NT2/D1 (cell line): ENCODE measurements at regions not wholly inside any gene's neighbourhood (a gene's known extent, or its start where the extent isn't known, plus 50 kb on each side); places are given as distances from the start of the nearest gene placed in this dataset.

Experiments
- DNase-seq: peaks from one replicate; pipeline ENCODE4 v3.0.0-alpha.2; 2011; ENCODE audit warnings: low read depth, low spot score
- H3K27me3 ChIP-seq: 2 replicates; pipeline ENCODE4 v1.6.0; 2011; ENCODE audit warnings: mild to moderate bottlenecking; ENCODE audit not compliant: insufficient read length, insufficient read depth
- H3K36me3 ChIP-seq: 2 replicates; pipeline ENCODE4 v1.6.1; 2011; ENCODE audit warnings: mild to moderate bottlenecking, low read length, mixed read lengths; ENCODE audit not compliant: insufficient read depth, insufficient read length
- H3K4me1 ChIP-seq: 2 replicates; pipeline ENCODE4 v1.5.1; 2011; ENCODE audit not compliant: insufficient read depth, insufficient read length
- H3K4me3 ChIP-seq: 2 replicates; pipeline ENCODE4 v1.5.1; 2011; ENCODE audit warnings: low read depth; ENCODE audit not compliant: insufficient read length
- H3K9ac ChIP-seq: 2 replicates; pipeline ENCODE4 v1.6.0; 2011; ENCODE audit warnings: low read depth; ENCODE audit not compliant: insufficient read length
- H3K9me3 ChIP-seq: 2 replicates; pipeline ENCODE4 v1.5.1; 2011; ENCODE audit warnings: mild to moderate bottlenecking, low read length; ENCODE audit not compliant: insufficient read depth
- SUZ12 ChIP-seq: IDR thresholded peaks from 2 replicates; pipeline ENCODE4 v1.6.1; 2011; ENCODE audit not compliant: insufficient read length, insufficient read depth; ENCODE audit errors: extremely low read depth
- YY1 ChIP-seq: IDR thresholded peaks from 2 replicates; pipeline ENCODE4 v1.6.1; 2011; ENCODE audit not compliant: insufficient read length, insufficient read depth
- ZNF274 ChIP-seq: IDR thresholded peaks from 2 replicates; pipeline ENCODE4 v1.6.1; 2011; ENCODE audit warnings: mild to moderate bottlenecking, low read depth, low read length

DNA sequence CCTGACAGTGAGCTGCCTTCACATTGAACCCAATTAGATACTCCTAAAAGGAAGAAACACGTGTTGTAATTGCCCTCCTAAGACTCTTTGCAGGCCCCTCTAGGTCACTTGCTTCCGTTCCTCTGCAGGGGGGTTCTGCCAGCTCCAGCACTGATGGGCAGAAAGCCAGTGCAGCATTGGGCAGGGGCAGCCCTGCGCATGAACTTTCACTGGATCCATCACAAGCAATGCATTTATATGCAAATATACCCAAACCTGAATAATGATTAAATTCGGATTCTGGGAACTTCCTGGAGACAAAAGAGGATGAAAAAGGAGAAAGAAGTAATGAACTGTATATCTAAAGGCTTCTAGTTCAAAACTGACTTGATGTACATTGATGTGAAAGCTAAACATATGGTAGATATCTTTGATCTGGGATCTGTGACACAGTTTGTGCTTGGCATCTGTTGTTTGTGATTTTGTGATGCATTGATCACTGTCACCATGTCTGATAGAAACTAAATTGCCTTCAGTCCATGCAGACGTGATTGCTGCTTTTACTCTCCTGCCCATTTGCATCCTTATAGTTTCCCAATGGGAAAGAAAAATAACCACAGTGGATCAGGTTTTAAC, 313.4 kb downstream of the DEPDC1B start:
- H3K27me3 ChIP-seq = no peaks in the 10 kb centered on the region
- H3K9ac ChIP-seq = no peak overlapping the region
- H3K4me3 ChIP-seq = no peak overlapping the region
- no peaks in the 10 kb centered on the region for H3K4me1 ChIP-seq
- DNase-seq = no peak
- TF ChIP-seq YY1 (no peak), ZNF274 (no peak), SUZ12 (no peak)
- no peaks in the 10 kb centered on the region for H3K9me3 ChIP-seq
- H3K36me3 ChIP-seq = no peaks in the 10 kb centered on the region

DNA sequence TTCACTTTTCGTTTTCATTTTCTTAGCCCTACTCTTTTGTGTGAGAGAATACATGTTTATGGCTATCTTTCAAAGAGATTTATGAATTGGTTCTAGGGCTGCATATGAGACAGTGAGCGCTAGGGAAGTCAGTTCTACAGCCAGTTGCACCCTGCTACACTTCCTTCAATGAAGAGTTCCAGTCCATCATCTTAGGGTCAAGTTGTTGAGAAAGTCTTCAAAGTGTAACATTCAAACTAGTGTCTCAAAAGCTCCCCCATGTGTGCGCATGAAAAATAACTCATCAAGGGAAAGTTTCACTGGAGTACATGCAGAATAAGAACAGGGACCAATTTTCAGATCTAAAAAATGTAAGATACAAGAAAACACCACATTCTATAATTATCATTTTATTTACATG, 317.2 kb downstream of the DEPDC1B start:
- DNase-seq = no peak
- Histone ChIP-seq H3K9ac (no peak overlapping the region), H3K9me3 (no peaks in the 10 kb centered on the region), H3K27me3 (no peaks in the 10 kb centered on the region), H3K4me1 (no peaks in the 10 kb centered on the region), H3K4me3 (no peak overlapping the region), H3K36me3 (no peaks in the 10 kb centered on the region)
- TF ChIP-seq YY1 (no peak), ZNF274 (no peak), SUZ12 (no peak)

DNA sequence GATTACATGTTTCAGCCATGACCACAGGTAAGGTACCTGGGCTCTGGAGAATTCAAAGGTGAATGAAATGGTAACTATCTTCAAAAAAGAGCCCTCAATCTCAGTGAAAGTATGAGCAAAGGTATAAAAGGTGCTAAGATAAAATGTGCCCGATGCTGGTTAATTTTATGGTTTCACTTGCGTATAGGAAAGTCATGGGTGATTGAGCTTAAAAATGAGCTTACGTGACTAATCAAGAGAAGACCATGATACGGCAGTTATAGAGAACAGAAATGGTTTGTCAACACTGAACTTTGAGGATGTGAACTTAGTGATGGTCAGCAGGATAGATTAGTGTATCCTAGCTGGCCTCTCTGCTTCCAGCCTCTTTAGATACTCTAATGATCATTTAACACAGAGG, 320.1 kb downstream of the DEPDC1B start:
- Histone ChIP-seq H3K4me1 (no peaks in the 10 kb centered on the region), H3K9me3 (no peaks in the 10 kb centered on the region), H3K4me3 (no peak overlapping the region), H3K27me3 (no peaks in the 10 kb centered on the region), H3K9ac (no peak overlapping the region), H3K36me3 (no peaks in the 10 kb centered on the region)
- TF ChIP-seq ZNF274 (no peak), YY1 (no peak), SUZ12 (no peak)
- DNase-seq = no peak

DNA sequence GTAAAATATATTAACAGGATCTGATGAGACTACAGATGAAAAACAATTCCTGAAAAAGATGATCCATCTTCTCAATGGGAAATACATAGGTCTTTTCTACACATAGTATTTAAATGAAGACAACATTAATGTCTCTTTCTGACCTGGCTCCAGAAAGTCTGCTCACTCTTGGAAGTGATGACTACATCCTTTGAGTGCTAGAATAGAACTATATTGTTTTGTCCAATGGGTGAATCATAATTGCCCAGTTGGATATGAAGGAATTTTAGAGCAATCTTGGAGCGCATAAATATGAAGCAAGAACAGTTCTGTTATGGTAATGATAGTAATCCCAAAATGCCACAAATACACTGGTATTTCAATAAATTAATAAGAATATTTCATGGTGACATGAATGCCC, 322.1 kb downstream of the DEPDC1B start:
- Histone ChIP-seq H3K27me3 (no peaks in the 10 kb centered on the region), H3K4me1 (no peaks in the 10 kb centered on the region), H3K36me3 (no peaks in the 10 kb centered on the region), H3K4me3 (no peak overlapping the region), H3K9me3 (no peaks in the 10 kb centered on the region), H3K9ac (no peak overlapping the region)
- TF ChIP-seq YY1 (no peak), SUZ12 (no peak), ZNF274 (no peak)
- DNase-seq = no peak

DNA sequence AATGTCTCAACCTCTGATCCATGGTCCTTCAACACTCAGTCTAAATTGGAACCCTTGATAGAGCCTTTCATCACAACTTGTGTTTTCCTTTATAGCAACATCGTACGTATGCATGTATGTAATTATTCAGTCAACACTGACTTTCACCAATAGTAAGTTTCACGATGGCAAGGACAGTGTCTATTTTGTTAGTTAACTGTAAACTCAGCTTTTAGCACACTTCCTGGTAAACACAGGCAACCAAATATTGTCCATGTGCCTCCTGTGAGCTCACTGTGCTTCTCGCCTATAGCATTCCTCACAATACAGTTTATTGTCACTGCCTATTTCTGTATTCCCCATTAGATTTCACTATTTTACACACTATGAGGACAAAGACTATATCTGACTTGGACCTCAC, 323.1 kb downstream of the DEPDC1B start:
- Histone ChIP-seq H3K4me3 (no peak overlapping the region), H3K9ac (no peak overlapping the region), H3K36me3 (no peaks in the 10 kb centered on the region), H3K9me3 (no peaks in the 10 kb centered on the region), H3K27me3 (no peaks in the 10 kb centered on the region), H3K4me1 (no peaks in the 10 kb centered on the region)
- TF ChIP-seq SUZ12 = no peak
- TF ChIP-seq YY1 = no peak
- no peak for TF ChIP-seq ZNF274
- DNase-seq = no peak

DNA sequence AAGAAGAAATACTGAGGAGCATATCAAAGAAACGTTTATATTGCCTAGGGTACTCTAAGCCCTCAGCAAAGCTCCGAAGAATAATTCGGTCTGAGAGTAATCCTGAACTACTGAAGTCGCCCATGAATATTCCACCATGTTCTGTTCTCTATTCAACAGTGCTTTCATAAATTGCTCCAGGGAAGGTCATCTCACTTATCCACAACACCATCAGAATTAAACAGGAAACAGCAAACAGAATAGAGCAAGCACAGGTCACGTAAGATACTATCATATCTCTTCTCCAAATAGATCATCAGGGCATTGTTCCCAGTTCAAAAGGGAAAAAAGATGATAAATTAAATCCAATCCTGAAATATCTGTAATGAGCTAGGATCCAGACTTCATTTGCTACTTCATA, 325.6 kb downstream of the DEPDC1B start:
- Histone ChIP-seq H3K9me3 (no peaks in the 10 kb centered on the region), H3K36me3 (no peaks in the 10 kb centered on the region), H3K4me1 (no peaks in the 10 kb centered on the region), H3K4me3 (no peak overlapping the region), H3K9ac (no peak overlapping the region), H3K27me3 (no peaks in the 10 kb centered on the region)
- TF ChIP-seq SUZ12 (no peak), YY1 (no peak), ZNF274 (no peak)
- DNase-seq = no peak

DNA sequence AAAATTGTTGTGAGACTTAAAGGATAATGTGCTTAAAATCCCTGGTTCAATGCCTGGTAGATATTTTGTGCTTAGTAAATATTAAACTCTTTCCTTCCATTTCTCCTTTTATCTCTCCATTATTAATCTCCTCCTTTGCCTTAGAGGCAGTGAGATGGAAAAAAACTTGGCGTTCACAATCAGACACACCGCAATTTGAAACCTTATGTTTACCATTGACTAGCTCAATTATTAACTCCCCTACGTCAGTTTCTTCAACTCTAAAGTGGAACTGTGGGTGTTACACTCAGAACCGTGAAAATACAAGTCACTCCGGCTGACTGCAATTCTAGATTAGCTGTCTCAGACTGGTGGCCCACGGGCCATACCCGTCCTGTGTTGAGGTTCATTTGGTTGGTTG, 327.2 kb downstream of the DEPDC1B start:
- no peaks in the 10 kb centered on the region for H3K4me1 ChIP-seq

DNA sequence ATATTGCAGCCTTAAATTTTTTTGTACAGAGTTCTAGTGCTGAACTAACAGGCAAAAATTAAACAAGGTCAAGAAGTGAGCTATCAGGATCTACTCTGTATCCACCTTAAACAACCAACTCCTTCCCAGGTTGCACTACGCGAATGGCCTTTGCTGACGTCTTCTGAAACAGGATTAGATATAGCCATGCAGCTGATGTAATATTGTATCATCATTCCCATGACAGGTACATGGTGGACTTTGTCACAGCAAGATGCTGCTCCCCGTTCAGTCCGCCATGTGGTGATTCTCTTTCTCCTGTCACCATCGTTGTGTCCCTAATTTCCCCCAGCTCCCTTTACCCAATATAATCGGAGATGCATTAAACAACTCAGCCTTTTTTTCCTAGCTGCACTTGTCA, 328.9 kb downstream of the DEPDC1B start:
- Histone ChIP-seq H3K9me3 (no peaks in the 10 kb centered on the region), H3K4me3 (no peak overlapping the region), H3K27me3 (no peaks in the 10 kb centered on the region), H3K9ac (no peak overlapping the region), H3K4me1 (no peaks in the 10 kb centered on the region), H3K36me3 (no peaks in the 10 kb centered on the region)
- TF ChIP-seq ZNF274 = no peak
- TF ChIP-seq SUZ12 = no peak
- no peak for TF ChIP-seq YY1
- no peak for DNase-seq

More for the DNA sequence above, 327.2 kb downstream of the DEPDC1B start:
- H3K9ac ChIP-seq = no peak overlapping the region
- DNase-seq = no peak
- H3K4me3 ChIP-seq = no peak overlapping the region
- TF ChIP-seq ZNF274 = no peak
- H3K9me3 ChIP-seq = no peaks in the 10 kb centered on the region
- no peaks in the 10 kb centered on the region for H3K36me3 ChIP-seq
- no peaks in the 10 kb centered on the region for H3K27me3 ChIP-seq
